ENCODE measurements at regions not wholly inside any gene's neighbourhood (a gene's known extent, or its start where the extent isn't known, plus 50 kb on each side); places are given as distances from the start of the nearest gene placed in this dataset.
"Not testable (repeated sequence)": the region's sequence is repeated elsewhere in the genome, so short reads cannot be mapped to it uniquely, and the experiment has no call there.

DNA sequence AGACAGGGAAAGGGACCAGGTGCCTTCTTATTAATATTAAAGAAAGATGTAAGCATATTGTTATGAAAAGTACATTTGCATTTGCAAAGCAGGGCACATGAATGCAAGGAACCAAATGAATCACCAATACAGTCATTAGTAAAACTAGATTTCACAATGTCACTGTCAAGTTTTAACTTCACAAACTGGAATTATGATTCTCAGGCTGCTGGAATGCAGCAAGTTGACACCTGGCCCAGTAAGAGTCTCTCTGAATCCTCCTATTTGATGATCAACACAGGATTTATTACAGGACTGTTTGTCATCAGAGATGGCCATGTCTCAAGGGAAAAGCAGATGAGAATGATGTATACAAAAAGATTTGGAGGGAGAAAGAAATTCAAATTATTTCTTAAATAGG, 72.9 kb upstream of the STK39 start:
- no peak overlapping the region for H3K27ac ChIP-seq (ENCODE audit: low read length)
- no peaks in the 10 kb centered on the region for H3K36me3 ChIP-seq (ENCODE audit: control insufficient read depth, insufficient read depth, low read length)
- no peak for DNase-seq
- H3K9me3 ChIP-seq (replicated peaks; ENCODE audit: control insufficient read depth, low read depth, low read length) = no peaks in the 10 kb centered on the region
- peaks cover 8% of the 10 kb centered on the region for H3K4me1 ChIP-seq (ENCODE audit: control insufficient read depth, insufficient read depth, low read length)
- H3K27me3 ChIP-seq (ENCODE audit: control insufficient read depth, insufficient read depth, low read length) = no peaks in the 10 kb centered on the region
- no peak overlapping the region for H3K4me3 ChIP-seq (ENCODE audit: low read length)

- no peaks in the 10 kb centered on the region for H3K36me3 ChIP-seq (ENCODE audit: control insufficient read depth, insufficient read depth, low read length)
- H3K27ac ChIP-seq (ENCODE audit: low read length) = no peak overlapping the region
- no peak overlapping the region for H3K4me3 ChIP-seq (ENCODE audit: low read length)
- no peaks in the 10 kb centered on the region for H3K9me3 ChIP-seq (replicated peaks; ENCODE audit: control insufficient read depth, low read depth, low read length)
- peaks cover 3% of the 10 kb centered on the region for H3K4me1 ChIP-seq (ENCODE audit: control insufficient read depth, insufficient read depth, low read length)
- 20% methylated on average over 1 of the region's 3 CpGs for WGBS (ENCODE audit: insufficient coverage)
- DNase-seq = peak; percentile 77
- H3K27me3 ChIP-seq (ENCODE audit: control insufficient read depth, insufficient read depth, low read length) = no peaks in the 10 kb centered on the region
Observed at GRCh38 chr2:168322325-168323007, 75.1 kb upstream of the STK39 start.

DNA sequence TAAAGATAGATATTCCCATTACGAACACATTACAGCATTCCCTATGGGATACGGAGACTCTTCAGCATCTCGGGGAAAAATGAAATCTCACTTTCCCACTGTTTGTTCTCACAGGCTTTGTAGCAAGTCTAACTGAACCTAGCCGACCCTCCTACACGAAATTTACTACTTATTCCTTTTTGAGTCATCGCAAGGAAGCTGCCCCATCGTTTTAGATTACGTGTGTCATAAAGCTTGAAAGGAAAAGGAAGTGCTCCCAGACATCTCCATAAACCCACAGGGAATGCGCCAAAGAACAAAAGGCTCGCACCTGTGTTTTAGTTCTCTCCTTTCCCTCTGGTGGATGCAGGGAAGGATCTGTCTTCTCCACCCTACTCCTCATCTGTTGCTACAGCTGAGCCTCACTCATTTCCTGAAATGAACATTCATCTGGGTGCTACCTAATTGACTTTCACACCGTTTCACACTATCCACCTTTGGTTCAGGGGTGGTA, 76.2 kb upstream of the STK39 start:
- Histone ChIP-seq H3K9me3 (replicated peaks; ENCODE audit: control insufficient read depth, low read depth, low read length) (no peaks in the 10 kb centered on the region), H3K36me3 (ENCODE audit: control insufficient read depth, insufficient read depth, low read length) (no peaks in the 10 kb centered on the region), H3K4me1 (ENCODE audit: control insufficient read depth, insufficient read depth, low read length) (peaks cover 3% of the 10 kb centered on the region), H3K27me3 (ENCODE audit: control insufficient read depth, insufficient read depth, low read length) (no peaks in the 10 kb centered on the region), H3K4me3 (ENCODE audit: low read length) (no peak overlapping the region), H3K27ac (ENCODE audit: low read length) (no peak overlapping the region)
- WGBS (ENCODE audit: insufficient coverage) = 19% methylated on average over 5 of the region's 11 CpGs
- peak; percentile 73 for DNase-seq

DNA sequence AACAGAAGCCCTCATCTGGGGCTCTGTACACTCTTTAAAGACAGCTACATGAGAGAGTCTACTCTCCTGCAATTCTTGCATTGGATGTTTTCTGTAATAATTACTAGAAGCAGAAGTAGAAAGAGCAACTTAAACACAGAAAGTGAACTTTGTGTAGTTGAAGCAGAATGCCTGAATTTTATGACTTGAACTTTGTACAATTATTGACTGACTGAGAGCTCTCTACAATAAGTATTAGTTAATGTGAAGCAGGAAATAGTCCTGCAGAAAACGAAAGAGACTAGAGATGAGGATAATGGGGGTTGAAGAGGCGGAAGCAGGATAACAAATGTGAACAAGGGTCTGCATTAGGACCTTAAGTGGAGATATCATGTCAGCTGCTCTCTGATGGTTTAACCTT, 79.2 kb upstream of the STK39 start:
- Histone ChIP-seq H3K27me3 (ENCODE audit: control insufficient read depth, insufficient read depth, low read length) (no peaks in the 10 kb centered on the region), H3K4me3 (ENCODE audit: low read length) (no peak overlapping the region), H3K4me1 (ENCODE audit: control insufficient read depth, insufficient read depth, low read length) (peaks cover 3% of the 10 kb centered on the region), H3K9me3 (replicated peaks; ENCODE audit: control insufficient read depth, low read depth, low read length) (peaks cover 17% of the 10 kb centered on the region), H3K27ac (ENCODE audit: low read length) (no peak overlapping the region), H3K36me3 (ENCODE audit: control insufficient read depth, insufficient read depth, low read length) (no peaks in the 10 kb centered on the region)
- WGBS (ENCODE audit: insufficient coverage) = no CpG with 5 or more reads among the region's 2 CpGs
- no peak for DNase-seq

- Histone ChIP-seq H3K4me1 (ENCODE audit: control insufficient read depth, insufficient read depth, low read length) (peaks cover 3% of the 10 kb centered on the region), H3K36me3 (ENCODE audit: control insufficient read depth, insufficient read depth, low read length) (no peaks in the 10 kb centered on the region), H3K27me3 (ENCODE audit: control insufficient read depth, insufficient read depth, low read length) (no peaks in the 10 kb centered on the region), H3K9me3 (replicated peaks; ENCODE audit: control insufficient read depth, low read depth, low read length) (peaks cover 19% of the 10 kb centered on the region), H3K4me3 (ENCODE audit: low read length) (no peak overlapping the region), H3K27ac (ENCODE audit: low read length) (no peak overlapping the region)
- DNase-seq = no peak
- WGBS (ENCODE audit: insufficient coverage) = 85% methylated on average over 2 of the region's 3 CpGs
Observed at GRCh38 chr2:168327328-168327727, 79.9 kb upstream of the STK39 start.

DNA sequence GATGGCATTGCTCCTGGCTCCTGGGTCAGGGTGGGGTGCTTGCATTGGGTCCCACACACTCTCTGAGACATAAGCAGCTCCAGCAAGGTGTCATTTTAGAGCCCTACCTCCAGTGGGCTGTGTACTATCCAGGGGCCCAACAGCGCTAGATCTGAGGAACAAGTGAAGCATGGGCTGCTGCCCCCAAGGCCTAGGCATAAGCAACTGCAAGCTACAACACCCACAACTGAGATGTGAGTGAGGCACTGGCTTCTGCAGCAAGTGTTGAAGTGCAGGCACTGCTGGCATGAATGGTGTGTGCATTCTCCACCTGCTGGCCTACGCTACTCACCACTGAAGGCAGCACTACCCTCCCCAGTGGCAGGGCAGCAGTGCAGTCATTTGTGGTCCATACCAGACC, 81.0 kb upstream of the STK39 start:
- H3K4me1 ChIP-seq (ENCODE audit: control insufficient read depth, insufficient read depth, low read length) = peaks cover 3% of the 10 kb centered on the region
- H3K36me3 ChIP-seq (ENCODE audit: control insufficient read depth, insufficient read depth, low read length) = no peaks in the 10 kb centered on the region
- 100% methylated on average over 1 of the region's 2 CpGs for WGBS (ENCODE audit: insufficient coverage)
- H3K9me3 ChIP-seq (replicated peaks; ENCODE audit: control insufficient read depth, low read depth, low read length) = peaks cover 19% of the 10 kb centered on the region
- no peaks in the 10 kb centered on the region for H3K27me3 ChIP-seq (ENCODE audit: control insufficient read depth, insufficient read depth, low read length)
- no peak for DNase-seq
- H3K4me3 ChIP-seq (ENCODE audit: low read length) = no peak overlapping the region
- no peak overlapping the region for H3K27ac ChIP-seq (ENCODE audit: low read length)

DNA sequence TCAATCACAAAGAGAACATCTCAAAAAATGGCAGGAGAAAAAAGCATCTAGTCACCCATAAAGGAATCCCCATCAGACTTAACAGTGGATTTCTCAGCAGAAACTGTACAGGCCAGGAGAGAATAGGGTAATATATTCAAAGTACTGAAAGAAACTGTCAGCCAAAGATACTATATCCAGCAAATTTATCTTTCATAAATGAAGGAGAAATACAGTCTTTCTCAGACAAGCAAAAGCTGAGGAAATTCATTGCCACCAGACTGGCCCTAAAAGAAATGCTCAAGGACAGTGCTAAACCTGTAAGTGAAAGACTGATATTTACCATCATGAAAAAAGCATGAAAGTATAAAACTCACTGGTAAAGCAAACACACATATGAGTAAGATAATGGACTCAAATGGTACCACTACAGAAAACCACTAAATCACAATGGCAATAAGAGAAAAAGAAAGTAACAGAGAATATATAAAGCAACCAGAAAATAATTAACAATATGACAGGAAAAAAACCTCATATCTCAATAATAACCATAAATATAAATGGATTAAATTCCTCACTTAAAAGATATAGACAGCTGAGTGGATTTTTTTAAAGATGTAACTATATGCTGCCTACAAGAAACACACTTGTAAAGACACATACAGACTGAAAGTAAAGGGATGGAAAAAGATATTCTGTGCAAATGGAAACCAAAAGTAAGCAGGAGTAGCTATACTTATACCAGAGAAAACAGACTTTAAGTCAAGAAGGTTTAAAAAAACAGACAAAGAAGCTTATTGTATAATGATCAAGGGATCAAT, 83.4 kb upstream of the STK39 start:
- Histone ChIP-seq H3K4me3 (ENCODE audit: low read length) (no peak overlapping the region), H3K27ac (ENCODE audit: low read length) (no peak overlapping the region), H3K36me3 (ENCODE audit: control insufficient read depth, insufficient read depth, low read length) (no peaks in the 10 kb centered on the region), H3K9me3 (replicated peaks; ENCODE audit: control insufficient read depth, low read depth, low read length) (peaks cover 19% of the 10 kb centered on the region), H3K27me3 (ENCODE audit: control insufficient read depth, insufficient read depth, low read length) (no peaks in the 10 kb centered on the region), H3K4me1 (ENCODE audit: control insufficient read depth, insufficient read depth, low read length) (no peaks in the 10 kb centered on the region)
- no peak for DNase-seq

DNA sequence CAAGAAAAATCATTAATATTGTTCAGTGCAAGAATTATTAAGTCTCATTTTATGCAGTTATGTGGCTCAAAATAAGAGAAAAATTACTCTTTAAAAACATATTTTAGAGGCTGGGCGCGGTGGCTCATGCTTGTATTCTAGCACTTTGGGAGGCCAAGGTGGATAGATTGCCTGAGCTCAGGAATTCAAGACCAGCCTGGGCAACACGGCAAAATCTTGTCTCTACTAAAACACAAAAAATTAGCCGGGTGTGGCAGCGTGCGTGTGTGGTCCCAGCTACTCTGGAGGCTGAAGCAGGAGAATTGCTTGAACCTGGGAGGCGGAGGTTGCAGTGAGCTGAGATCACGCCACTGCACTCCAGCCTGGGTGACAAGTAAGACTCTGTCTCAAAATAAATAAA, 87.9 kb upstream of the STK39 start:
- H3K4me3 ChIP-seq (ENCODE audit: low read length); DNase-seq; H3K27me3 ChIP-seq (ENCODE audit: control insufficient read depth, insufficient read depth, low read length); H3K27ac ChIP-seq (ENCODE audit: low read length); H3K36me3 ChIP-seq (ENCODE audit: control insufficient read depth, insufficient read depth, low read length); H3K4me1 ChIP-seq (ENCODE audit: control insufficient read depth, insufficient read depth, low read length): not testable (repeated sequence)
- peaks cover 13% of the 10 kb centered on the region for H3K9me3 ChIP-seq (replicated peaks; ENCODE audit: control insufficient read depth, low read depth, low read length)
- WGBS (ENCODE audit: insufficient coverage) = no CpG with 5 or more reads among the region's 8 CpGs

DNA sequence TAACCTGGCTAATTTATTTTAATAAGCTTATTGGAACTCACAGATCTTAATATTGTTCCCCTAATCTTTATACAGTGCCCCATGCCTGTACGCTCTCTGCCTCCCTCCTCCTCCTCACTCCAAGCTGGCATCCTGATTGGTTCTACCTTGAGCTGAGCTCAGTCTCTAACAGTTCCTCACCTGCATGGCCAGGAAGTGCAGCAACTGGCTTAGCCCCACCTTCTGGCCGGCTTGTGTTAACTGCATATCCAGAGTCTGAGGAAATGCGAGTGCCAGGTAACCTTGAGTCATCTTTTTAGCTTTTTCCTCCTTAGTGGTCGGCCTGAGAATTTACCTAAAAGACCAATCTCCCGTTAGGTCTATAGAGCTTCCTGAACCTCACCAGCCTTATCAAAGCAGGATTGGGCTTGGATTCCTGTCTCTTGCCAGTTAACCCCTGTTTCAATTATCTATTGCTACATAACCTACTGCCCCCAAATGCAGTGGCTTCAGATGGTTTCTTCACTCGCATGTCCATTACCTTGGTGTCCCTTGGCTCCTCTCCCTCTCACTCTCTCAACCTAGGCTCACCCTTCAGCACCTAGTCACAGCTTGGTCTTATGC, 89.5 kb upstream of the STK39 start:
- 80% methylated on average over 5 of the region's 6 CpGs for WGBS (ENCODE audit: insufficient coverage)
- Histone ChIP-seq H3K27ac (ENCODE audit: low read length) (no peak overlapping the region), H3K36me3 (ENCODE audit: control insufficient read depth, insufficient read depth, low read length) (no peaks in the 10 kb centered on the region), H3K27me3 (ENCODE audit: control insufficient read depth, insufficient read depth, low read length) (no peaks in the 10 kb centered on the region), H3K4me1 (ENCODE audit: control insufficient read depth, insufficient read depth, low read length) (no peaks in the 10 kb centered on the region), H3K4me3 (ENCODE audit: low read length) (no peak overlapping the region), H3K9me3 (replicated peaks; ENCODE audit: control insufficient read depth, low read depth, low read length) (no peaks in the 10 kb centered on the region)
- no peak for DNase-seq

DNA sequence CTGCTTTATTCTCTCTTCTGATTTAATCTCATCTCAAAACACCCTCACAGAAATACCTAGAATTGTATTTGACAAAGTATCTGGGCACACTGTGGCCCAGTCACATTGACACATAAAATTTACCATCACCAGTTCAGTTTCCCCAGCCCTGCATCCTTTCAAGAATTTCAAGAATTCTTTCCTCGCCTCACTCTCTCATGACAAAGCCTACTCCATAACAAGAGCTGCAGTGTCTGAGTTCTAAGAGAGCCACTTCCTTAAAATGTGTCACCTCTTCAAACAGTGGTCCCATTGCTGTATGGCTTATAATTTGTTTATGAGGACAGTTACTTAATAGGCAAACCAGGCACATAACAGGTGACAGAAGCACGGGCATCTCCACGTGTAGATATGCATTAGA, 90.9 kb upstream of the STK39 start:
- Histone ChIP-seq H3K27me3 (ENCODE audit: control insufficient read depth, insufficient read depth, low read length) (no peaks in the 10 kb centered on the region), H3K27ac (ENCODE audit: low read length) (no peak overlapping the region), H3K36me3 (ENCODE audit: control insufficient read depth, insufficient read depth, low read length) (no peaks in the 10 kb centered on the region), H3K4me1 (ENCODE audit: control insufficient read depth, insufficient read depth, low read length) (no peaks in the 10 kb centered on the region), H3K4me3 (ENCODE audit: low read length) (no peak overlapping the region), H3K9me3 (replicated peaks; ENCODE audit: control insufficient read depth, low read depth, low read length) (no peaks in the 10 kb centered on the region)
- no peak for DNase-seq
- WGBS (ENCODE audit: insufficient coverage) = no CpG with 5 or more reads among the region's 3 CpGs

All from muscle of leg (tissue), 3 donors.